ENCODE measurements at regions not wholly inside any gene's neighbourhood (a gene's known extent, or its start where the extent isn't known, plus 50 kb on each side); places are given as distances from the start of the nearest gene placed in this dataset.
A peak's percentile ranks its signal among the peaks of the same experiment; 100 is the strongest.

- no peak for TF ChIP-seq Cebpa-rat (IDR thresholded peaks at IDR 0.05)
- Histone ChIP-seq H3K4me3 (0 out of 20 replicates have a peak overlapping the region, but pooled peaks of 1 of the 10 experiments have one; percentile 22), H3K9ac (no peak overlapping the region)
Measured at GRCh38 chr17:13698832-13699231, 97.1 kb upstream of the HS3ST3A1 start.

GRCh38 chr17:13699261-13699660 lies 97.5 kb upstream of the HS3ST3A1 start:
- TF ChIP-seq Cebpa-rat (IDR thresholded peaks at IDR 0.05), result no peak
- H4K20me1 ChIP-seq, result no peaks in the 10 kb centered on the region

More at GRCh38 chr17:13698832-13699231, 97.1 kb upstream of the HS3ST3A1 start:
- Histone ChIP-seq H3K4me1 (peaks cover 7 to 22% (median 14%) of the 10 kb centered on the region in 10 experiments; a peak in 18 of 20 replicates), H3K9me3 (replicated peaks in 1 of 11) (peaks cover 19 to 41% (median 27%) of the 10 kb centered on the region in 11 experiments), H3K27ac (peak overlapping the region in 1 of 11 experiments; percentile 5; a peak in 1 of 22 replicates), H3K4me2 (peak overlapping the region in 10 of 11 experiments; percentile 22 to 67 (median 62); a peak in 19 of 22 replicates), H4K20me1 (no peaks in the 10 kb centered on the region), H3K27me3 (no peaks in the 10 kb centered on the region), H3K36me3 (no peaks in the 10 kb centered on the region)

DNA sequence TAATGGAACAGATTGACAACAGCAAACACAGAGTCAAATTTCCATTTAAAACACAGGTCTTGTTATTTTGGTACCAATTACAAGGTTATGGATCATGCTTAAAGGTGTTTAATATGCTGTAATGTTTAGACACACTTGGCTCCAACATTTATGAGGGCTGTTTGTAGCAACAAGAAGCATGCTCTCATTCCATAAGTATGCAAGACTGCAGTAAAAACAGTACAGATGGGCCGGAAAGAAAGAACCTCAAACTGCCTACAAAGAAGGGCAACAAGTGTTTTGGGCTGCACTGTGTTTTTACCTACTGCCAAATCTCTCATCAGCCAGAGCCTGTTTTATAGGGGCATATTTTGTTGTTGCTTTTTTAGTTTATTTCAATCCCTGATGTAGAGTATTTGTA lies 100.5 kb upstream of the HS3ST3A1 start:
- no peak for TF ChIP-seq Cebpa-rat (IDR thresholded peaks at IDR 0.05)
- Histone ChIP-seq H3K4me2 (no peak overlapping the region), H3K27ac (no peak overlapping the region), H3K27me3 (no peaks in the 10 kb centered on the region), H4K20me1 (no peaks in the 10 kb centered on the region), H3K9ac (no peak overlapping the region), H3K4me3 (no peak overlapping the region), H3K4me1 (peaks cover 7 to 52% (median 15%) of the 10 kb centered on the region in 10 experiments; a peak in 18 of 20 replicates), H3K9me3 (replicated peaks in 1 of 11) (peaks cover 7 to 28% (median 18%) of the 10 kb centered on the region in 11 experiments), H3K36me3 (no peaks in the 10 kb centered on the region)

More at GRCh38 chr17:13699261-13699660, 97.5 kb upstream of the HS3ST3A1 start:
- H3K9me3 ChIP-seq (replicated peaks in 1 of 11), result peaks cover 19 to 41% (median 27%) of the 10 kb centered on the region in 11 experiments
- peak overlapping the region in 1 of 11 experiments; percentile 5; a peak in 1 of 22 replicates for H3K27ac ChIP-seq
- no peak overlapping the region for H3K9ac ChIP-seq
- no peaks in the 10 kb centered on the region for H3K27me3 ChIP-seq
- H3K4me2 ChIP-seq, result peak overlapping the region in 10 of 11 experiments; percentile 22 to 67 (median 62); a peak in 18 of 22 replicates
- H3K4me1 ChIP-seq, result peaks cover 7 to 26% (median 15%) of the 10 kb centered on the region in 10 experiments; a peak in 18 of 20 replicates
- no peaks in the 10 kb centered on the region for H3K36me3 ChIP-seq
- H3K4me3 ChIP-seq, result no peak overlapping the region

- peaks cover 0 to 9% (median 0%) of the 10 kb centered on the region in 11 experiments; a peak in 2 of 22 replicates for H3K9me3 ChIP-seq (replicated peaks in 1 of 11)
- H3K4me1 ChIP-seq, result peaks cover 0 to 54% (median 4%) of the 10 kb centered on the region in 10 experiments; a peak in 15 of 20 replicates
- TF ChIP-seq Cebpa-rat (IDR thresholded peaks at IDR 0.05), result no peak
- H4K20me1 ChIP-seq, result no peaks in the 10 kb centered on the region
- no peaks in the 10 kb centered on the region for H3K36me3 ChIP-seq
- H3K9ac ChIP-seq, result no peak overlapping the region
- H3K27ac ChIP-seq, result no peak overlapping the region
- peak overlapping the region in 2 of 11 experiments; percentile 47 to 55; a peak in 4 of 22 replicates for H3K4me2 ChIP-seq
- no peak overlapping the region for H3K4me3 ChIP-seq
- H3K27me3 ChIP-seq, result no peaks in the 10 kb centered on the region
Measured at GRCh38 chr17:13704333-13704732, 102.6 kb upstream of the HS3ST3A1 start.

- H3K9me3 ChIP-seq (replicated peaks in 1 of 11), result no peaks in the 10 kb centered on the region
- no peaks in the 10 kb centered on the region for H3K27me3 ChIP-seq
- no peak overlapping the region for H3K4me2 ChIP-seq
- no peak for TF ChIP-seq Cebpa-rat (IDR thresholded peaks at IDR 0.05)
- H3K4me1 ChIP-seq, result peaks cover 0 to 49% (median 0%) of the 10 kb centered on the region in 10 experiments; a peak in 5 of 20 replicates
- H3K36me3 ChIP-seq, result no peaks in the 10 kb centered on the region
- H4K20me1 ChIP-seq, result no peaks in the 10 kb centered on the region
- no peak overlapping the region for H3K9ac ChIP-seq
- H3K27ac ChIP-seq, result no peak overlapping the region
- no peak overlapping the region for H3K4me3 ChIP-seq
Measured at GRCh38 chr17:13705221-13705620, 103.5 kb upstream of the HS3ST3A1 start.

DNA sequence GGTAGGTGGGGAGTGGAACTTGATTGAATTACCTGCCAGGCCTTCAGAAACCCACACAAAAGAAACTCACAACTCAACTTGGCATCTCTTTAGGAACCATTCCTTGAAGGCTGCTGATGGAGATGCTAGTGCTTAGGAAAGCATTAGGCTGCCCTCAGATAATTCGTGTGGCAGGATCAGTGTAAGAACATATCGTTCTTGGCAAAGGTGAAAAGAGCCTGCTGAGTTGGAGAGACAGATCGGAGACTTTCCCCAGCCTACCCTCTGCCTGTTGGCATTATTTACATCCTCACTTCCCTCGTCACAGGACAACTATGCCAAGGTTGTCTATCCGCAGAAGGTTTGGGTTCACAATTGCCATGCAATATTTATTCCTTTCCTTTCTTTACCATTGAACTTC lies 120.0 kb upstream of the HS3ST3A1 start:
- no peak for TF ChIP-seq Cebpa-rat (IDR thresholded peaks at IDR 0.05)
- H3K4me1 ChIP-seq, result peaks cover 0 to 11% (median 0%) of the 10 kb centered on the region in 10 experiments; a peak in 6 of 20 replicates
- no peak overlapping the region for H3K4me2 ChIP-seq
- no peak overlapping the region for H3K4me3 ChIP-seq
- H3K9ac ChIP-seq, result no peak overlapping the region
- H3K27me3 ChIP-seq, result no peaks in the 10 kb centered on the region
- peaks cover 0 to 1% (median 0%) of the 10 kb centered on the region in 11 experiments; a peak in 2 of 22 replicates for H3K9me3 ChIP-seq (replicated peaks in 1 of 11)
- H3K27ac ChIP-seq, result no peak overlapping the region
- H3K36me3 ChIP-seq, result no peaks in the 10 kb centered on the region
- no peaks in the 10 kb centered on the region for H4K20me1 ChIP-seq

DNA sequence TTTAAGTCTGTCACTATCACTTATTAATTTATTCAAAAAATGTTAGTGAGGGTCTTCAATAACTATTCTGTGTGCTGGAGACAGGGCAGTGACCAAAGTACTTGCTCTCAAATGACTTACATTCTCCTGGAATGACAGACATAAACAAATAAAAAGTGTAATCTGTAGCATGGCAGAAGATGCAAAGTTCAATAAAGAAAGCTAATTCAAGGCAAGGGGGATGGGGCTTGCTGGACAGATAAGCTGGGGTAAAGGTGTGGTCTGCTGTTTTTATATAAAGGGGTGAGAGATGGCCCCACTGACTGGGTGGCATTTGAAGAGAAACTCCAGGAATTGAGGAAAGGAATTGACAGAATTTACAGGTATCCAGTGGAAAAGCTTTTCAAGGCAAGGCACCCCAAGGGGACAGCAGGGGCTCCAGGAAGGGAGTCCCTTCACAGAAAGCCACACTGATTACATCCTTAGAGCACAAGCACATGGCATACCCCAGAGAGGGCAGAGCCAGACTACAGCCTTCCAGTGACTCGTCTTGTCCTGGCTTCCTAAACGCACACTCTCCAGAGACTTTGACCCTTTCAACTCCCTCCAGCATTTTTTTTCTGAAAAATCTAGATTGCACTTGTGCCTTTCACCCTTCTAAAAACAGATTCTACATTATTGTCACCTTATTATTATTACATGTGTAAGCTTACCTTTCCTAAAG lies 123.7 kb upstream of the HS3ST3A1 start:
- no peak overlapping the region for H3K9ac ChIP-seq
- H3K27me3 ChIP-seq, result no peaks in the 10 kb centered on the region
- no peak for TF ChIP-seq Cebpa-rat (IDR thresholded peaks at IDR 0.05)
- H3K4me3 ChIP-seq, result no peak overlapping the region
- peaks cover 0 to 44% (median 0%) of the 10 kb centered on the region in 10 experiments; a peak in 7 of 20 replicates for H3K4me1 ChIP-seq
- no peaks in the 10 kb centered on the region for H3K36me3 ChIP-seq
- H3K9me3 ChIP-seq (replicated peaks in 1 of 11), result peaks cover 0 to 6% (median 0%) of the 10 kb centered on the region in 11 experiments; a peak in 2 of 22 replicates
- H4K20me1 ChIP-seq, result no peaks in the 10 kb centered on the region
- no peak overlapping the region for H3K27ac ChIP-seq
- H3K4me2 ChIP-seq, result peak overlapping the region in 3 of 11 experiments; percentile 3 to 50 (median 7); a peak in 3 of 22 replicates

DNA sequence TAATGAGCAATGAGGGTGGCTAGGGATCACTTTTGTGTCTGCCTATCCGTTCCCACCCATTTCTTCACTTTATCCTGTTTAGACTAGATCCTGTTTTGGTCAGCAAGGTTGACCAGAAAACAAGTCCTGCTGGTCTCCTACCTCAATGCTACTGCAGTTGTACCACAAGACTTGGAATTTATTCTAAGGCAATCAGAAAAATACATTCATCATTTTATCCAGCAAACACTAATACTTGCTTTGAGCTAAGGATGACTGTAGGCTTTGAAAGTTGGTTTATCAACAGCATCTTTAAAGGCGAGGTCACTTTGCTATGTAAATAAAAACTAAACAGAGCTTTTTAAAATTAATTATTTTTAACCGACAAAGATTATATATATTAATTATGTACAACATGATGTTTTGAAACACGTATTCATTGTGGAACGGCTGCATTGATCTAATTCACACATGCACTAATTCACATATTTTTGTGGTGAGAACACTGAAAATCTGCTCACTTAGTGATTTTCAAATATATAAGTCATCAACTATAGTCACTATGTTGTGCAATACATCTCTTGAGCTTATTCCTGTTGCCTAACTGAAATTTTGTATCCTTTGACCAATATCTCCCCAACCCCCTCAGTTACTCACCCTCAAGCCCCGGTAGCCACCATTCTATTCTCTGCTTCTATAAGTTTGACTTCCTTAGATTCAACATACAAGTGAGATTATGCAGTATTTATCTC lies 125.9 kb upstream of the HS3ST3A1 start:
- peaks cover 5 to 22% (median 14%) of the 10 kb centered on the region in 11 experiments; a peak in 18 of 22 replicates for H3K9me3 ChIP-seq (replicated peaks in 1 of 11)
- H3K4me1 ChIP-seq, result peaks cover 0 to 54% (median 0%) of the 10 kb centered on the region in 10 experiments; a peak in 7 of 20 replicates
- H3K4me3 ChIP-seq, result no peak overlapping the region
- H3K36me3 ChIP-seq, result no peaks in the 10 kb centered on the region
- H4K20me1 ChIP-seq, result no peaks in the 10 kb centered on the region
- H3K4me2 ChIP-seq, result peak overlapping the region in 3 of 11 experiments; percentile 19 to 74 (median 41); a peak in 5 of 22 replicates
- H3K27ac ChIP-seq, result peak overlapping the region in 2 of 11 experiments; percentile 40 to 52; a peak in 4 of 22 replicates
- peak in 3 of 11 experiments; percentile 20 to 34 (median 24); a peak in 1 of 22 replicates for TF ChIP-seq Cebpa-rat (IDR thresholded peaks at IDR 0.05)
- no peak overlapping the region for H3K9ac ChIP-seq
- H3K27me3 ChIP-seq, result no peaks in the 10 kb centered on the region
